ENCODE measurements at regions not wholly inside any gene's neighbourhood (a gene's known extent, or its start where the extent isn't known, plus 50 kb on each side); places are given as distances from the start of the nearest gene placed in this dataset.

DNA sequence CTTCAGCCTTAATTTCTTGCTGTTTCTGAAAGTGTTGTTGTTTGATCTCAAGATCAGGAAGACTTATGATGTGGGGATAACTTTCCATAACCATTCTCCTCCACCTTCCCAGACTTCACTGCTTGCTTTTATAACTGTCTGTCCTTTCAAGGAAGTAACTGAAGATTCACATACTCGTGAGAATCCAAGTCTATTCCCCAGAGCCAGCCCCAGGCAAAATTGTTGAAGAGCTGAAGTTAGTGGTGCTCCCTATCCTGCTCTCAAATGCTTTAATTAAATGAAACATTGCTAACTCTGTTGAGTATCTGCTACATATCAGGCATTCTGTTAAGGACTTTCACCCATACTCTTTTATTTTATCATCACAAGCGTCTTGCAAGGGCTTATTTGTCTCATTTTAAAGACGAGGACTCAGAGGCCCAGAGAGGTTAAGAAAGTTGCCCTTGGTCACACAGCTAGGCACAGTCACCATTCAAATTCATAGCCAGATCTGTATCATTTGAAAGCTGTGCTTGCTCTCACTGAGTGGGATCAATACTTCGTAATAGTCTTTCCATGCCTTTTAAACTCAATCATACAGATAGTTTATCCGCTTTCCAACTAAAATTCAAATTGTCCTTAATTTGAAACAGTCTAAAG is 189.8 kb upstream of the TCF4 start:
- TF ChIP-seq EP300 (IDR thresholded peaks at IDR 0.05) (no peak), POLR2AphosphoS5 (IDR thresholded peaks at IDR 0.05) (no peak), POLR2A (IDR thresholded peaks at IDR 0.05) (no peak)
- TF ChIP-seq, protein P1, sequence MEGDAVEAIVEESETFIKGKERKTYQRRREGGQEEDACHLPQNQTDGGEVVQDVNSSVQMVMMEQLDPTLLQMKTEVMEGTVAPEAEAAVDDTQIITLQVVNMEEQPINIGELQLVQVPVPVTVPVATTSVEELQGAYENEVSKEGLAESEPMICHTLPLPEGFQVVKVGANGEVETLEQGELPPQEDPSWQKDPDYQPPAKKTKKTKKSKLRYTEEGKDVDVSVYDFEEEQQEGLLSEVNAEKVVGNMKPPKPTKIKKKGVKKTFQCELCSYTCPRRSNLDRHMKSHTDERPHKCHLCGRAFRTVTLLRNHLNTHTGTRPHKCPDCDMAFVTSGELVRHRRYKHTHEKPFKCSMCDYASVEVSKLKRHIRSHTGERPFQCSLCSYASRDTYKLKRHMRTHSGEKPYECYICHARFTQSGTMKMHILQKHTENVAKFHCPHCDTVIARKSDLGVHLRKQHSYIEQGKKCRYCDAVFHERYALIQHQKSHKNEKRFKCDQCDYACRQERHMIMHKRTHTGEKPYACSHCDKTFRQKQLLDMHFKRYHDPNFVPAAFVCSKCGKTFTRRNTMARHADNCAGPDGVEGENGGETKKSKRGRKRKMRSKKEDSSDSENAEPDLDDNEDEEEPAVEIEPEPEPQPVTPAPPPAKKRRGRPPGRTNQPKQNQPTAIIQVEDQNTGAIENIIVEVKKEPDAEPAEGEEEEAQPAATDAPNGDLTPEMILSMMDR (IDR thresholded peaks at IDR 0.05), result no peak

Data from gastroesophageal sphincter (tissue), 3 donors.